ENCODE measurements at regions not wholly inside any gene's neighbourhood (a gene's known extent, or its start where the extent isn't known, plus 50 kb on each side); places are given as distances from the start of the nearest gene placed in this dataset.

DNA sequence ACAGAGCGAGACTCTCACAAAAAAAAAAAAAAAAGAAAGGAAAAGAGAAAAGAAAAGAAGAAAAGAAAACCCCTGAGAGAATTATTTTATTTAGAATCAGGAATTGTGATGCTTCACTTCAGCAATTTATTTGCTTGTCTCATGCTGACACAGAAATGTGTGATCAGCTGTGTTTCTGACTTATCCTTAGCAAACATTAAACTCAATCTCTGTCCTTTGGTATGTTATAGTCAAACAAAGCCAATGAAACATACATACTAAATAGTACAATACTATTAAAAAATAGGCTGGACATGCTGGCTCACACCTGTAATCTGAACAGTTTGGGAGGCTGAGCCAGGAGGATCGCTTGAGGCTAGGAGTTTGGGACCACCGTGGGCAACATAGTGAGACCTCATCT is 733.0 kb upstream of the FZD8 start:
- no peak for DNase-seq (ENCODE audit: low spot score)

DNA sequence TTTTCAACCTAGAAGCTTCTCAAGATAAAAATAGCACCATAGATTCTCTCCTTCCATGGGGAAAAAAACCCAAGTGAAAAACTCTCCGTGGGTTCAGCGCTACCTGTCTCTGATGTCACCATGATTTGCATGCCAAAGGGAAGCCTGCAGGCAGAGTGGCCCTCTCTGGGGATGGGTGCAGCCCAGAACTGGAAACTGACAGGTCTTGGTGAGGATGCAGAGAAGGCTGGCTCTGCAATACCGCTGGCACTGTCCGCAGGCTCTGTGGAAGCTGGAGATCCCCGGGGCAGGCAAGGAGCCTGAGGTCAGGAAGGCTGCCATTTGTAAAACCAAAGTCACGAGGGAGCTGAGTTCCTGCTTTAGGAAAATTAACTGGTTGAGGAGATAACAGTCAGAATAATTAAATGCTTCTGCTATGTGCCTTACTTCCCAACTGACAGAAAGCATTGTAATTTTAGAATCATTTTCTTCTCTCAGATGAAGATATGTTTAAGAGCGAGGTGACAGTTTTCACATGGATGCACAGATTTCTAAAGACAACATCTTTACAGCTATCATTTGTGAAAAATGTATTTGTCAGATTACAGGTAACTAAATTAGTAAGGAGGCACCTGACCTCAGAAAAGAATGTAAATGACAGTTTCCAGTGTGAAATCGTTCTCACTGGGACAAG is 731.5 kb upstream of the FZD8 start:
- DNase-seq (ENCODE audit: low spot score): no peak

DNA sequence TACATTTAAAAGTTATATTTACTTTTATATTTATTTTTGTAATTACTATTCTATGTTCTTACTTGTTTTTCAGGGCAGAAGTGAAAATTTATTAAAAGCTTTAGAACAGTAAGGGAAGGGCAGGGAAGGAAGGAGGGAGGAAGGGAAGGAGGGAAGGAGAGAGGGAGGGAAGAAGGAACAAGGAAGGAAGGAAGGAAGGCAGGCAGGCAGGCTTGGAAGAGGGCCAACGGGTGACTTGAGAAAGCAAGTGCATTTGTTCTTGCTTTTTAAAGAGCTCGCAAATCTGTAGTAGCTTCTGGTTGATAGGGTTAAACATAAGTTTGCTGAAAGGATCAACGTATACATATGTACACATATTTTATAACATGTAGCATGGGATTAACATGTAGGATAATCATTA is 725.3 kb upstream of the FZD8 start:
- DNase-seq (ENCODE audit: low spot score): no peak

DNA sequence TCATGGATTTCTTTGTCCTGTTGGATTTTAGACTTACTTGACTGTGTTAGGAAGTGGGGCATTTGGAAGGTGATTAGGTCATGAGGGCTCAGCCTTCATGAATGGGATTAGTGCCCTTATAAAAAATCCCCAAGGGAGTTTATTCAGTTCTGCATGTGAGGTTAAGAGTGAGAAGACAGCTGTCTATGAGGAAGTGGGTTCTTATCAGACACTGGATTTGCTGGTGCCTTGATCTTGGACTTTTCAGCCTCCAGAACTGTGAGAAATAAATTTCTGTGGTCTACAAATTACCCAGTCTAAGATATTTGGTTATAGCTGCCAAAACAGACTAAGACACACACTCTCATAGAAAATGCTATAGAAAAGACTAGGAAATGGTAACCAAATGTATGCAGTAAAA is 724.7 kb upstream of the FZD8 start:
- DNase-seq (ENCODE audit: low spot score): no peak

DNA sequence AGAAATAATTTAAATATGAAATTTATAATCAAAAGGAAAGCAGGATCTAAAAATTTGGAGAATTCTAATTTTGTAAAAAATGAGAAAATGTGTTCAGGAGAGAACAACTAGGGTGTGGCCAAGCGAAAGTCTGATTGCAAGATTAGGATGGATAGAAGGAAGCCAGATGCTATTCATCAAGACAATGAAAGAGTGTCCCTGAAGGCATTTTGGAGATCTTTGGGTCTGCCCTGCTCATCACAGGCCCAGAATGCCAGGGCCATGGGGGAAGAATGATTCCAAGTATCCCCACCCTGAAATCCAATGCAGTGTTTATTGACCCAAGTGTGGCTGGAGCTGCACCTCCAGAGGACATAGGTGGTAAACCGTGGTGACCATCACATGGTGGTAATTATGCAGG is 724.0 kb upstream of the FZD8 start:
- no peak for DNase-seq (ENCODE audit: low spot score)

DNA sequence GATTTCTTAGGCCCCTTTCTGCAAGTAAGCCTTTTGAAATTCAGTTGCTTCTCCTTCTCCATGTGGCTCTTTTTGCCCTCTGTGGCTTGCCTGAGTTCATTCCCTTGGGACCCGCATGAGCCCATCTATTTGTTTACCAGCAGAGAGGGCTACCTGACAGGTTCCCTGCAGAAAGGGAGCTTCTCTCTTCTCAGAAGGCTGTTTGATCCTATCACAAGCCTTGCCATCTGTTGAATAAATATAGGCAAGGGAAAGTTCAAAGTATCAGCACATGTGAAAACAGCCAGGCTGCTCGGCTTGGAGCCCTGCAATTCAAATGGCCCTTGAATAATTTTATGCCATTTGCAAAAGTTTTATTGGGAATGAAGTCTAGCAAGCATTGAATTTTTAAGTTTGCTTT is 720.2 kb upstream of the FZD8 start:
- no peak for DNase-seq (ENCODE audit: low spot score)

DNA sequence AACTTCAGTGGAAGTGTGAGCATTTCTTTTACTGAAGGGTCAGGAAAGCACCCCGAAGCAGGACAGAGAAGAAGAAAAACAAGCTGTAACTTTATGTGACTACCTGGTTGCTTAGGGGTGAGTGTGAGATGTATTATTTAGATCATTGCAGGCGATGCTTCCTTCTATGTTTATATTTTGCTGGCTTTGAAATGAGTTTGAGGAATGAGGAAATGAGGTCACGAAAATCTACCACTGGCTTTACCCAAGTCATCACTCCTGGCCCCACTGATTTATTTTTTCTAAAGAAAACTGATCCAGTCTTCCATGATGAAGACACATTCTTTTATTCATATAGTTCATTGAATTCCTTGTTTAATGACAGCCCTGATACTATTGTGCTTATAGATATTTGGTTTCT is 716.6 kb upstream of the FZD8 start:
- DNase-seq (ENCODE audit: low spot score): peak; percentile 46

DNA sequence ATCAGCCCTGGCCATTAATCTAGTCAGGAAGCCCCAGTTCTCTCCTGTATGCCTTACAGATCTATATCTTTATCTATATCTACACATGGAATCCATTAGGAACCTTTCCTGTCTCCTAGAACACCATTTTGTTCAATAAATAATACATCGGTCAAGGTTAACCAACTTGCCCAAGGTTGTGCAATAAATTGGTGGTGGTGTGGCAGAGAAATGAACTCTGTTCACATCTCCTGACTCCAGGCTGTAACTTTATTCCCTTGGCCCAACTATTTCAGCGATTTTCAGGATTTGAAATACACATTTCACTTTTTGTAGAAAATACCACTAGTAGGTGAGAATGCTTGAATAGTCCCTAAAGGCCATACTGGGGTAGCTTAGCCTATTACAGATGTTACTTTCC is 712.5 kb upstream of the FZD8 start:
- DNase-seq (ENCODE audit: low spot score): no peak

DNA sequence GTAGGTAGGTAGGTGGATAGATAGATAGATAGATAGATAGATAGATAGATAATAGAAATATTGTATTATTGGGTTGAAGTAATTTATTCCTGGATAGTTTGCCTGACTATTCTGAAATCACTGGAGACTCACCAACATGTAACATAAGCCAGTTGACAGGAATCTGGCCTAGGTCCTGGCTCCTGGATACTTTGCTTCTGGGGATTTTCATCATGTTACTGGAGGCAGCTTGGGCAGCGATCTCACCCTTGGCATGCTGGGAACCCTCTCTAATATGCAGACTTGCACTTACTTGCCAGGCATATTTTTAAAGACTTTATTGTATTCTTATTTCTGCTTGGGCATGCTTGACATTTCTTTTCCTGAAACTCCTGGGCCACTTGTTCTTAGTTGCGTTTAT is 709.1 kb upstream of the FZD8 start:
- no peak for DNase-seq (ENCODE audit: low spot score)

DNA sequence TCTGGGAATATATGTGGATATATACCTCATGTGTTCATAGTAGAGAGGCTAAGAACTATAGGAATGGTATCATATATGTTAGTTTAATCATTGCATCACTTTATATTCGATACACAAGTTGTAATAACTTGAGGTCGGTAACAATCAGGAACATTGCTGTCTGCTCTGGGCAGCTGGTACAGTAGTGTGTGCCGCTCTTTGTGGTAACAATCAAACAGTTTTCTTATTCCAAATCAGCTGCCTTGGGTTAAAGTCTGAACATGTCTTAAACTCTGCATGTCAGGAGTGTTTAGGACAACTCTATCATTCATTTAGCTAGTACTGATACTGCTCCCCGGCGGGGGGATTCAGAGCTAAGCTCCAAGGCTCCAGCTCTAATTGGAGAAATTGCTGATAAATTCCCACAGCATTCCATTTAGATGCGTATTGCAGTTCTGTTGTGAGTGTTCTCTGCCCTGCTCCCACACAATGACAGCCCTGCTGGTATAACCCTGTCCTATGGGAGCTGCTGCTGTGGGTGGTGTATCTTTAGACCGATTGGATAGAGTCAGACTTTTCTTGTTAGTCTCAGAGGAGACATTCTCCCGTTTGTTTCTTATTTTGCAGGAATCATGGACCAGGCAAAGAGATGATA is 707.5 kb upstream of the FZD8 start:
- DNase-seq (ENCODE audit: low spot score): peak; percentile 74

DNA sequence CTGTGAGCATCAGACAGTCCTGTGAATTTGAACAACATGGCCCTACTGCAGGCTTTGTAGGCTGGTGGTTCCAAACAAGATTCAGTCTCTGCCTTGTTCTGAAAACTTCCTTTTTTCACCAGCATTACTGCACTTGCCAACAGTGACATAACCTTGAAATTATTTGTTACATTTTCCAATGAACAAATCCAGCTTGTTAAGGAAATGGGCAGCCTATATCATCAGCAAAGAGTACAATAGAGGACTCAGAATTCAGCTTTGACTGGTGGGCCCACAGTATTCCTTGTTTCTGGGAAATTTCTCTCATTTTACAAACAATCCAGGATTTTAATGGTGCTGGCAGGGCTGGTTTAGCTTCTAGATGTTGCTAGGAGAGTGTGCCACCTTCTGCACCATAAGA is 703.7 kb upstream of the FZD8 start:
- DNase-seq (ENCODE audit: low spot score): no peak

DNA sequence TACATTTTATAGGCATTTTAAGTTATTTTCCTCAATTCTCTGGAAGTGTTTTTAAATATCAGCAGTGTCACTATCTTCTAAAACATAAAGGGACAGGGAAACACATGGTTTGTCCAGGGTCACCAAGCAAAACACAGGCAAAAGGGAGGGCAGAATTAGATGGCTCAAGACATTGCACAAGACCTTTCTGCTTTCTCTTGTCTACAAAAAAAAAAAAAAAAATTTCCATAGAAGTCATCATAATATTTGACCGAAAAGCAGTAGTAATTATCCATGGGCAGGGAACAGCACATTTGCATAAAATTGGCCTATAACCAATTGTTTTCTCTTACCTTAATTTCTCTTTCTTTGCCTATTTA is 703.1 kb upstream of the FZD8 start:
- no peak for DNase-seq (ENCODE audit: low spot score)

DNA sequence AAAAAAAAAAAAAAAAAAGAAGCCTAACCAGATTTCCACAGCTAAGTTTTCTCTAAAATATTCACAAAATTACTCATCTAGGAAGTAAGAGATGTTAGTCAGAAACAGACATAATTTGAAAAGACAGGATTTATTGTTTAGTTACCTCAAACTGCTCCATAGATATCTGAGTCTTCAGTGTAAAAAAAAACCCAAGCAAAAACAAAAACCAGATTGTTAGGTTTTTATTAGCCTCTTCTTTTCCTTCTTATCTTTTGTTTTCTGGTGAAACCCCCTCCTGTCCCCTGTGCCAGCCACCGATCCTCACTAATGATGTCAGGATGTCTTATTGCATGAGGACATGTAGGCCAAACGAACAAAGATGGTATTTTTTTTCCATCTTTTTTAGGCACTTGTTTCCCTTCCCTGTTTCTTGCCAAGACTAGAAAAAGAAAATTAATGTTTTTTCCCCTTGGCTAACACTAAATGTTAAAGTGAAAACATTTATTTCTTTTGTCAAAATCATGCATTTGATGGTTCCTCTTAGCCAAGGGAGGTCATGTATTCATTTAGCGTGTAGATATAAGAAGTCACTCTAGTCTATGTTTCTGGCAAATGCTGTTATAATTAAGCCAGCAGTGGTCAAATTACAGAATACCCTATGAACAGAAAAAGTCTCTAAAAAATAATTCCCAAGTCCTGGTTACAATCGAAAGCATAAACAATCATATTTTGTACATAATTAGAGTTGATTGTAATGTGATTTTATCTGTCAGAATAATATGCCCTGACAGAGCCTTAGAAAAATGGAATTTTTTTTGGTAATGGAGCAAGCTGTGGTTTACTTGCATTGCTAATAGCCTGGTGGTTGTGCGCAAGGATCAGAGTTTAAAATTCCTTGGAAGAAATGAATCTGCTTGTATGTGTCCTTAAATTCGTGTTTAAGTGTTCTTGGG is 702.4 kb upstream of the FZD8 start:
- DNase-seq (ENCODE audit: low spot score): no peak

DNA sequence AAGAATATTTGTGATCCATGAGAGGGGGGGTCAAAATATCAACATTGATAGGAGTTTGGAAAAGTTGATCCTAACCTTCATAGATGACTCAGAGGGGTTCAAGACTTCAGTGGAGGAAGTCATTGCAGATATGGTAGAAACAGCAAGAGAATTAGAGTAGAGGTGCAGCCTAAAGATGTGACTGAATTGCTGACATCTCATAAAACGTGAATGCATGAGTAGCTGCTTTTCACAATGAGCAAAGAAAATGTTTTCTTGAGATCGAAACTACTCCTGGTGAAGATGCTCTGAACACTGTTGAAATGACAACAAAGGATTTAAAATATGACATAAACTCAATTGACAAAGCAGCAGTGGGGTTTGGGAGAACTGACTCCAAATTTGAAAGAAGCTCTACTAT is 700.7 kb upstream of the FZD8 start:
- no peak for DNase-seq (ENCODE audit: low spot score)

DNA sequence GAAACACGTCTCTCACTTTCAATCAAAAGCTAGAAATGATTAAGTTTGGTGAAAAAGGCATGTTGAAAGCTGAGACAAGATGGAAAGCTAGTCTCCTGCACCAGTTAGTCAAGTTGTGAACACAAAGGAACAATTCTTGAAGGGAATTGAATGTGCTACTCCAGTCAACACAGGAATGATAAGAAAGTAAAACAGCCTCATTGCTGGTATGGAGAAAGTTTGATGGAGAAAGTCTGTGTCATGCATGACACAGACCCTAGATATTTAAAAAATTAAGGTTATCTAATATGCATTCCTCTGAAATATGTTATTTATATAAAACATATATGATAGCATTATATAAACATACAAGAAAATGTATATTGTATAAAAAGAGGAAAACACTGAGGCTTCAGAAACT is 699.4 kb upstream of the FZD8 start:
- no peak for DNase-seq (ENCODE audit: low spot score)

DNA sequence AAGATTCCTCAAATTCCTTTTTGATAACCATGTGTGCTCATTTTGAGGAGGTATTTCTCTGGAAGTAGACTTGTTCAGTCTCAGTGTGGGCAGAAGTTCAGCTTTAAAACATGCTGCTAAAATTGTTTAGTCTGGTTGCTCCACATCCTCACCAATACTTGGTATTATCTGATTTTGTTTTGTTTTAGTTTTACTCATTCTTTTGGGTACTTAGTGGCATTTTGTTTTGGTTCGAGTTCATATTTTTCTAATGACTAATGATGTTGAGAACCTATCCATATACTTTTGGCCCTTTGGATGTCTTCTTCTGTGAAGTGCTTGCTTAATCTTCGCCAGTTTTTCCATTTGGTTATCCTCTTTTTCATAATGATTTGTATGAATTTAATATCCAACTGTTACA is 694.2 kb upstream of the FZD8 start:
- peak; percentile 26 for DNase-seq (ENCODE audit: low spot score)

DNA sequence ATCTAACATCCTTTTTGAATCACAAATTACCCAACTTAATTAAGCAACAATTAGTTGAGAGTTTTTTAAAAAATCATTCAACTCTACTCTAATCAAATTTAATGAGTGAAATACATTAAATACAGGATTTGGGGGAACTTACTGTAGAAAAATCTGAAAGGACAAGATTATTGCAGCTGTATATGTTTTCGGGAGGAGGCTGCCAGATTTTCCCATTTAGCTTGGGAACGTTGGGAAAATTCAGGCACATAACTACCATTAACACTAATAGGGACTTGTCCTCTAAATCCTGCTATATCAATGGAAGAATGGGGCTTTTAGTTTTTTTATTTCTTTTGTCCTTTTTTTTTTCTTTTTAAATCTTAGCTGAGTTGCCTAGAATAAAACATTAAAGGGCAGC is 691.4 kb upstream of the FZD8 start:
- no peak for DNase-seq (ENCODE audit: low spot score)

DNA sequence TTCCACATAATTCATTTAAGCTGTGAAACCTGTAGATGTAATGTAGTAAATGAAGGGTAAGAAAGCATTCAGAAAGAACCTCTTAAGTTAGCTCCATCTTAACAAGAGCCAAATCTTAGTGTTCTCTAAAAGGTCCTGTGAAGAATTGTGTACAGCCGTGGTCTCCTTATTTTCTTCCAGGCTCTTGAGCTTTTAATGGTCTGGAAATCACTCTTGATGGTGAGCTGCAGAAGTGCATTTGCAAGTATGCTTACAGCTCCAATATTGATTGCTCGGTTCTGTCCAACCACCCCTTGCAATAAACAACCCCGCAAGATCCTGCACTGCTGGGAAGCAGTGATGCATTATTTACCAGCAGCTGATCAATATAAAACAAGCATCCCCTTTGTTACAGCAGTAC is 690.8 kb upstream of the FZD8 start:
- no peak for DNase-seq (ENCODE audit: low spot score)

DNA sequence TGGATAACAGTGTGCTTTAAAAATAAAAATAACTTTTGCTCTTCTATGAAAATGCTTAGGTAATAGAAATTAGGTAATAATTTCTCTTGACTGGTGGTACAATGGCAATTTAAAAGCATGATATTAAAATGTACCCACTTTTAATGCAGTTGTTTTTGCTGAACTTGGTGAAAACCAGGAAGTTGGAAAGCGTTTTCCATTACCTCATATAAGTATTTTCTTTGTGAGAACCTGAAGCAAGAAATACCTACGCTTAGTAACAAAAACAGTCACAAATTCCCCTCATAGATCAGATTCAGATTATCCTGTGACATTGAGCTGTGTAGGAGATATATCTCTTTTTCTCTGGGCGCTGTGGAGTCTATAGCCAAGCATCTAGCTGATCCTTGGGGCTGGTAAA is 689.0 kb upstream of the FZD8 start:
- no peak for DNase-seq (ENCODE audit: low spot score)

DNA sequence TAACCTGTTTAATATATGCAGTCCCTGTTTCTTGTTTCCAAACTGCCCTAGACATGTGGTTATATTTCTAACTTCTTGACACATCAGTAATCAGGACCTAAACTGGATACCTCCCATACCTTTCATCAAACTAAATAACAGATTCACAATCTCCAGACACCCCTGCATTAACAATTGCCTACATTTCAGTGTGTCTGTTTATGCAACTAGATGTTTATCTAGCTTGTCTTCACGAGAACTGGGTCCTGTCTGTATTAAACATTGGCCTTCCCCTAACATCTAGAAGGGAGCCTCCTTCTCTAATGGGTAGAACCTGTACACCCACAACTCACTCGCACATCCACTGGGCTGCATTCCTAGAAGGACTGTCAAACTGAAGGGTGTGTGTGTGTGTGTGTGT is 683.7 kb upstream of the FZD8 start:
- no peak for DNase-seq (ENCODE audit: low spot score)

DNA sequence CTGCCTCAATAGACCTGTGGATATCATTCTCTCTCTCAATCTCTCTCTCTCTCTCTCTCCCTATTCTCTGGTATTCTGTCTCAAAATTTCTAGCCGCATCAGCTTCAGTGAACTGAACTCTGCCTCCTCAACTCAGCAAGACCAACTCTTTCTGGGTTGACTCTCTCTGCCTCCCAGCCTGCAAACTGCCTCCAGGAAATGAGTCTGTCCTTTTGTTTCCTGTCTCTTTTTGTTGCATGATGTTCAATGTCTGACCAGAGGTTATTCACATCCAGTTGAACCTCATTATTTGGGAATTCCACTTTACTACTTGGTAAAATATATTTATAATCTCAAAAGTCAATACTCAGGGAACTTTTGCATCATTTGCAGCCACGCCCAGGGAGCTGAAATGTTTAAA is 682.7 kb upstream of the FZD8 start:
- no peak for DNase-seq (ENCODE audit: low spot score)

DNA sequence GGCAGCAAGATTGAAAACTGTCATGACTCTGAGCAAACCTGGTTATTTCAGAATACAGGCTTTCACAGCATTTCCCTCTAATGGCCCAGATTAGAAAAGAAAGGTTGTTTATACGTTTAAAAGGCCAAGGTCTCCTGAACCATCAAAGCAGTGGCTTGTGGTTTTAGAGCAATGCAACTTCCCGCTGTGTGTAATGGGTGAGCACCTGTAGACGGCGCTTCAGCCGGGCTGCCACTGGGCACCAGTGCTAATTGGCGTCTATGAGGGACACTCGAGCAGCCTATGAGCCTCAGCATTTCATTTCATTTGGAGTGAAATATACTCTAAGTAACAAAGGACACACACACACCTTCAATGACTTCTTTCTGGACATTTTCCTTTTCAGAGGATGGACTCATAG is 671.0 kb upstream of the FZD8 start:
- DNase-seq (ENCODE audit: low spot score): peak; percentile 12

DNA sequence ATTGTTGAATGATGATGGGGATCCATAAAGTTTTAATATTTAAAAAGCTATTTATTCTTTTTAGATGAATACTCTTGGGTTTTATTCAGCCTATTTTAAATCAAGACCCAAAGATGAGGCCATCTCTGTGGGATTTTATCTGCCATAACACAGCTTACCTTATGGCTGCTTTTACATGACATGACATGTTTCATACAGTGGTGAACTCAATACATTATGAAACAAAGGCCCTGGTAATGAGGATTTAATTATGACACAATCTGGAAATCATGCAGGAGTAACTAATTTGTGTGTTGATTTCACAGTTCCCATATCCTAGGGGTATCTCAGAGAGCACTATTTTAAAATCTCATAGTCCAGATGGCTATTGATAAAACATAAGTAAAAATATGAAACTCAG is 661.8 kb upstream of the FZD8 start:
- DNase-seq (ENCODE audit: low spot score): no peak
